ENCODE measurements at regions not wholly inside any gene's neighbourhood (a gene's known extent, or its start where the extent isn't known, plus 50 kb on each side); places are given as distances from the start of the nearest gene placed in this dataset.

DNA sequence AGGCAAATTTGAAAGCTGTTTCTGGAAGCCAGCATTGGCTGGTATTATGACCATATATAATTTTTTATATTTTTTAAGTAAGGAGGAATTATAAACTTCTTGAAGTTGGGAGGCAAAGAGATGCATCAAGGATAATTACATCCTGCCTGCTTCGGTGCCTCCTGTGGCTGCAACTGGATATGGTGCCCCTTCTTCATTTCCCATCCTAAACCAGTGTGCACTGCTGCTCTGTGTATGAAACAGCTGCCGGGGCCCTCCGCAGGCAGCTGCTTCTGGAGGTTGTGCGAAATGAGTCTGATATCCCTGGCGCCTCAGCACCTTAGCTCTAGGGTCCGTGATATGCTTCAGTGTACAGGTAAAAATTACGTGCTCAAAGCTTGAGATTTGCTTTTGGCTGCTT lies 304.2 kb downstream of the ENC1 start:
- FAIRE-seq, result no peak
- DNase-seq (ENCODE audit: insufficient read length, low spot score), result no peak
- no peak for TF ChIP-seq POLR2A (IDR thresholded peaks at IDR 0.05; ENCODE audit: low read depth, low read length)
- no peak for TF ChIP-seq TAF1 (IDR thresholded peaks at IDR 0.05; ENCODE audit: low read depth, low read length)
- no peak for TF ChIP-seq POU2F2 (IDR thresholded peaks at IDR 0.05; ENCODE audit: low read depth, low read length)
- TF ChIP-seq SPI1 (IDR thresholded peaks at IDR 0.05; ENCODE audit: low read depth, low read length), result no peak
- no peak for TF ChIP-seq PAX5 (IDR thresholded peaks at IDR 0.05; ENCODE audit: insufficient read depth, low read length, severe bottlenecking)
- TF ChIP-seq POLR2AphosphoS5 (IDR thresholded peaks at IDR 0.05; ENCODE audit: low read depth, low read length), result no peak

GRCh38 chr5:74334762-74335384 lies 305.7 kb downstream of the ENC1 start:
- DNase-seq (ENCODE audit: insufficient read length, low spot score), result no peak
- no peak for TF ChIP-seq SPI1 (IDR thresholded peaks at IDR 0.05; ENCODE audit: low read depth, low read length)
- FAIRE-seq, result no peak

DNA sequence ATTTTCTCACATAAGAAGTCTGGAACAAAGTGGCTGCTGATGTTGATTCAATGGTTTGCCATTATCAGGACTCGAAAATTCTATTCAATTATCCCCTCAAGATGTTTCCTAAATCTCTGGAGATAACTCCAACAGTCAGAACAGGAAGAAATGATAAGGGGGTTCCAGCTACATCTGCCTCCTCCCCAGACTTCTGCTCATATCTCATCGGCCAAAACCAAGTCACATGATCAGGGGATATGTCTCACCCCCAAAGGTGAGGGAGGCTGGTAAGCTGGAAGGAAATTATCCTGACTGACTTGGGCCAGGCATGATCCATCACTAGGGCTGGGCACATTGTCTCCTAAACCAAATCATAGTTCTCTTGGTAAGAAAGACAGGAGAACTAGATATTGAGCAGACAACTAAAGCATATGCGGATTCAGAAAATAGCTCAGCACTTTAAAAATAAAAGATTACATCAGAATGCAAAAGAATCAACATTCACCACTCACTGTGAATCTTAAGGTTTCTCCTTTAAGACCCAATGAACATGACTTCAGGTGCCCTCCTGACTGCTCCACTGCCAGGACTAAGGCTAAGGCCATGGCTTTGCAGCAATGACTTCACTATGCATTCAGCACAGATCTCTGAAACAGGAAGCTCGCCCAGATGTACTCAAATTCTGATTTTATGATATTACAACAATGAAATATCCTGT lies 306.3 kb downstream of the ENC1 start:
- DNase-seq (ENCODE audit: insufficient read length, low spot score) (no peak), FAIRE-seq (no peak)
- TF ChIP-seq PAX5 (IDR thresholded peaks at IDR 0.05; ENCODE audit: insufficient read depth, low read length, severe bottlenecking), result no peak

- TF ChIP-seq SPI1 (IDR thresholded peaks at IDR 0.05; ENCODE audit: low read depth, low read length), result no peak
- TF ChIP-seq PAX5 (IDR thresholded peaks at IDR 0.05; ENCODE audit: insufficient read depth, low read length, severe bottlenecking), result no peak
- TF ChIP-seq POLR2AphosphoS5 (IDR thresholded peaks at IDR 0.05; ENCODE audit: low read depth, low read length), result no peak
- no peak for TF ChIP-seq POLR2A (IDR thresholded peaks at IDR 0.05; ENCODE audit: low read depth, low read length)
- TF ChIP-seq TAF1 (IDR thresholded peaks at IDR 0.05; ENCODE audit: low read depth, low read length), result no peak
- TF ChIP-seq POU2F2 (IDR thresholded peaks at IDR 0.05; ENCODE audit: low read depth, low read length), result no peak
- DNase-seq (ENCODE audit: insufficient read length, low spot score) (no peak), FAIRE-seq (no peak)
Observed at GRCh38 chr5:74333430-74333829, 307.1 kb downstream of the ENC1 start.

- no peak for FAIRE-seq
- no peak for DNase-seq (ENCODE audit: insufficient read length, low spot score)
- no peak for TF ChIP-seq POLR2A (IDR thresholded peaks at IDR 0.05; ENCODE audit: low read depth, low read length)
- TF ChIP-seq POLR2AphosphoS5 (IDR thresholded peaks at IDR 0.05; ENCODE audit: low read depth, low read length), result no peak
- no peak for TF ChIP-seq TAF1 (IDR thresholded peaks at IDR 0.05; ENCODE audit: low read depth, low read length)
- no peak for TF ChIP-seq SPI1 (IDR thresholded peaks at IDR 0.05; ENCODE audit: low read depth, low read length)
- TF ChIP-seq PAX5 (IDR thresholded peaks at IDR 0.05; ENCODE audit: insufficient read depth, low read length, severe bottlenecking), result no peak
- no peak for TF ChIP-seq POU2F2 (IDR thresholded peaks at IDR 0.05; ENCODE audit: low read depth, low read length)
Observed at GRCh38 chr5:74332682-74333081, 307.8 kb downstream of the ENC1 start.

- DNase-seq (ENCODE audit: insufficient read length, low spot score) (no peak), FAIRE-seq (no peak)
- no peak for TF ChIP-seq PAX5 (IDR thresholded peaks at IDR 0.05; ENCODE audit: insufficient read depth, low read length, severe bottlenecking)
- TF ChIP-seq POLR2AphosphoS5 (IDR thresholded peaks at IDR 0.05; ENCODE audit: low read depth, low read length), result no peak
- no peak for TF ChIP-seq POU2F2 (IDR thresholded peaks at IDR 0.05; ENCODE audit: low read depth, low read length)
- no peak for TF ChIP-seq POLR2A (IDR thresholded peaks at IDR 0.05; ENCODE audit: low read depth, low read length)
- TF ChIP-seq TAF1 (IDR thresholded peaks at IDR 0.05; ENCODE audit: low read depth, low read length), result no peak
- TF ChIP-seq SPI1 (IDR thresholded peaks at IDR 0.05; ENCODE audit: low read depth, low read length), result no peak
Observed at GRCh38 chr5:74332006-74332405, 308.5 kb downstream of the ENC1 start.

- DNase-seq (ENCODE audit: insufficient read length, low spot score), result no peak
- no peak for TF ChIP-seq PAX5 (IDR thresholded peaks at IDR 0.05; ENCODE audit: insufficient read depth, low read length, severe bottlenecking)
- TF ChIP-seq SPI1 (IDR thresholded peaks at IDR 0.05; ENCODE audit: low read depth, low read length), result no peak
- no peak for TF ChIP-seq TAF1 (IDR thresholded peaks at IDR 0.05; ENCODE audit: low read depth, low read length)
- TF ChIP-seq POLR2AphosphoS5 (IDR thresholded peaks at IDR 0.05; ENCODE audit: low read depth, low read length), result no peak
- TF ChIP-seq POLR2A (IDR thresholded peaks at IDR 0.05; ENCODE audit: low read depth, low read length), result no peak
- no peak for TF ChIP-seq POU2F2 (IDR thresholded peaks at IDR 0.05; ENCODE audit: low read depth, low read length)
- FAIRE-seq, result no peak
Observed at GRCh38 chr5:74328221-74328630, 312.3 kb downstream of the ENC1 start.

- no peak for TF ChIP-seq TAF1 (IDR thresholded peaks at IDR 0.05; ENCODE audit: low read depth, low read length)
- TF ChIP-seq SPI1 (IDR thresholded peaks at IDR 0.05; ENCODE audit: low read depth, low read length), result no peak
- no peak for TF ChIP-seq POU2F2 (IDR thresholded peaks at IDR 0.05; ENCODE audit: low read depth, low read length)
- DNase-seq (ENCODE audit: insufficient read length, low spot score), result no peak
- FAIRE-seq, result no peak
Observed at GRCh38 chr5:74327339-74327685, 313.2 kb downstream of the ENC1 start.

DNA sequence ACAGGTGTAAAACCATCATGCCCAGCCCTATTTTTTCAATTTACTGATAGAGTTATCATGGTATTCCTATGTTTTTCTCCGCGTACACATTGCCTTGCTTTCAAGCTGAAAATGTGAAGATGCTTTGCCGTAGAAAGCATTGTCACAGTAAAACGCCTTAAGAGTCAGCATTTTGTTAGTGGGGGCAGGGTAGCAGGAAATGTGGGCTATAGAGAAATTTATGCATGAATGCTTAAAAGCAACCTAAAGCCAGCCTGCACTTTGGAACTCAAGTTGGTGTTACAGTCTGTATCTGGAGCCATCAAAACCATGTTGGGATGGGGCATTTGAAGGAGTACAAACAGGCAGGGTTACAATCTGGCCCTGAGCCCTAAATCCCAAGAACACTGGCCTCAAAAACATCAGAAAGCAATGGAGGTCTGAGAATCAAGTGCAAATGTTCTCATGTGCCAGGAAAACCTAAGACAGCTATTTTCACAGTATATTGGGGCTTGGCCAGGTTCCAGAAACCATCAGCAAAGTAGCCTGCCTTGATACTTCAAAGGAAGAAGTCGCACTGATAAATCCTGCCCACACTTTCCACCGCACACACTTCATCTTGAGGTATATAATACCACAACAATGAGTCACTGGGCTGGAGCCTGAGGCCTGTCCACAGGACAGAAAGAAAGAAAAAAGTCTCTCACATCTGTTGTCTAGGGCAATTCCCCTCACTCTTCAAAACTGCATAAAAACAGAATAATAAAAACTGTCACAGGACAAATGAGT lies 313.8 kb downstream of the ENC1 start:
- FAIRE-seq (peak; percentile 86), DNase-seq (ENCODE audit: insufficient read length, low spot score) (peak; percentile 25)
- peak; percentile 68; the same call in 1 of the 2 replicates for TF ChIP-seq POU2F2 (IDR thresholded peaks at IDR 0.05; ENCODE audit: low read depth, low read length)
- no peak for TF ChIP-seq POLR2AphosphoS5 (IDR thresholded peaks at IDR 0.05; ENCODE audit: low read depth, low read length)

DNA sequence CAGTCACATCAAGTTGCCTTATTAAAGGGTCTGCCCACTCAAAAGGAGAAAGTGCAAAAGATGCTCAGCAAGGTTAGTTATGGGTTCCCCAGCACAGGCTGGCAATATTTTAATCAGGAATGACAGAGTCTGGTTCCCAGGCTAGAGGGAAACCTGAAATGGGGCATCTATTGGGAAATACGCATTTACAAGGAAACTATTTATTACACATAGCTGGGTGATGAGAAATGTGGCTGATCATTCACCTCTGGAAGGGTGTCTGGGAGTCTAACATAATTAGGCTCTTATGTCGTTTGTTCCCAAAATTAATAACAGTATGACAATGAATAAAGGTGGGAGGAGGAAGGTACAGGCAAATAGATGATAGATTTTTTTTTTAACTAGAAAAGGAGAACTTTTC lies 314.7 kb downstream of the ENC1 start:
- DNase-seq (ENCODE audit: insufficient read length, low spot score) (no peak), FAIRE-seq (no peak)
- TF ChIP-seq TAF1 (IDR thresholded peaks at IDR 0.05; ENCODE audit: low read depth, low read length), result no peak
- TF ChIP-seq PAX5 (IDR thresholded peaks at IDR 0.05; ENCODE audit: insufficient read depth, low read length, severe bottlenecking), result no peak
- TF ChIP-seq POLR2AphosphoS5 (IDR thresholded peaks at IDR 0.05; ENCODE audit: low read depth, low read length), result no peak
- TF ChIP-seq POLR2A (IDR thresholded peaks at IDR 0.05; ENCODE audit: low read depth, low read length), result no peak
- TF ChIP-seq POU2F2 (IDR thresholded peaks at IDR 0.05; ENCODE audit: low read depth, low read length), result no peak
- no peak for TF ChIP-seq SPI1 (IDR thresholded peaks at IDR 0.05; ENCODE audit: low read depth, low read length)

All from GM12891 (cell line).